ENCODE measurements at regions not wholly inside any gene's neighbourhood (a gene's known extent, or its start where the extent isn't known, plus 50 kb on each side); places are given as distances from the start of the nearest gene placed in this dataset.

DNA sequence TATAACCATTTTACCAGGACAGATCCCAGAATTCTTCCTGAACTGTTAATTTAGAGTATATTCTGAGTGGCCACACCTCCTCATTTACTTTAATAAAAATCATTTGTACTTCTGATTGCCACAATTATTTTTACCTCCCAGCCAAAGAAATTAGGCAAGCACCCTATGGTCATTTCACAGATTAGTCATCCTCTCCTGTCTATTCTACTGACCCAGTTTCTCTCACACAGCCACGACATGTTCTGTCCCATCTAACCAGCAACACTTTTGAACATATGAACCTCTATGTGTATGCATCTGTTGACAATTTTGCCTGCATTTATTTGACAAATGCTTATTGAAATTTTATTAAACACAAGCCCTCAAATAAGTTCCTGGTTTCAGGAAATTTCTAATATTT is 202.6 kb upstream of the STXBP5 start:
- BruUV-seq (replicated peaks) = no TSS peak
- Histone ChIP-seq H3K9me3 (ENCODE audit: low read length) (no peaks in the 10 kb centered on the region), H3K36me3 (ENCODE audit: insufficient read depth, low read length) (no peaks in the 10 kb centered on the region), H3K9me2 (ENCODE audit: insufficient read depth, low read length) (no peaks in the 10 kb centered on the region), H3K4me3 (ENCODE audit: low read depth, low read length, poor library complexity, severe bottlenecking) (no peak overlapping the region), H3K79me2 (ENCODE audit: insufficient read depth, low read depth, low read length) (no peaks in the 10 kb centered on the region), H2AFZ (ENCODE audit: low read length) (no peak overlapping the region), H3K4me2 (ENCODE audit: low read length) (no peak overlapping the region), H3K4me1 (ENCODE audit: insufficient read depth, low read length, poor library complexity, severe bottlenecking) (no peaks in the 10 kb centered on the region), H3K27ac (ENCODE audit: low read depth, low read length, poor library complexity, severe bottlenecking) (no peak overlapping the region), H4K20me1 (ENCODE audit: insufficient read depth, low read length) (no peaks in the 10 kb centered on the region)
- POLR2A ChIA-PET = no interaction called here
- CTCF ChIA-PET (ENCODE audit: unreplicated experiment) = no interaction called here
- no peak for DNase-seq (ENCODE audit: low spot score)
- TF ChIP-seq, protein P1, sequence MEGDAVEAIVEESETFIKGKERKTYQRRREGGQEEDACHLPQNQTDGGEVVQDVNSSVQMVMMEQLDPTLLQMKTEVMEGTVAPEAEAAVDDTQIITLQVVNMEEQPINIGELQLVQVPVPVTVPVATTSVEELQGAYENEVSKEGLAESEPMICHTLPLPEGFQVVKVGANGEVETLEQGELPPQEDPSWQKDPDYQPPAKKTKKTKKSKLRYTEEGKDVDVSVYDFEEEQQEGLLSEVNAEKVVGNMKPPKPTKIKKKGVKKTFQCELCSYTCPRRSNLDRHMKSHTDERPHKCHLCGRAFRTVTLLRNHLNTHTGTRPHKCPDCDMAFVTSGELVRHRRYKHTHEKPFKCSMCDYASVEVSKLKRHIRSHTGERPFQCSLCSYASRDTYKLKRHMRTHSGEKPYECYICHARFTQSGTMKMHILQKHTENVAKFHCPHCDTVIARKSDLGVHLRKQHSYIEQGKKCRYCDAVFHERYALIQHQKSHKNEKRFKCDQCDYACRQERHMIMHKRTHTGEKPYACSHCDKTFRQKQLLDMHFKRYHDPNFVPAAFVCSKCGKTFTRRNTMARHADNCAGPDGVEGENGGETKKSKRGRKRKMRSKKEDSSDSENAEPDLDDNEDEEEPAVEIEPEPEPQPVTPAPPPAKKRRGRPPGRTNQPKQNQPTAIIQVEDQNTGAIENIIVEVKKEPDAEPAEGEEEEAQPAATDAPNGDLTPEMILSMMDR (conservative IDR thresholded peaks at IDR 0.05; ENCODE audit: low read length) = no peak
- TF ChIP-seq EZH2phosphoT487 (IDR thresholded peaks at IDR 0.05; ENCODE audit: borderline replicate concordance, low read depth, low read length) = no peak
- intact Hi-C loops (cut with micrococcal nuclease; ENCODE audit: unreplicated experiment) = no loop called here

DNA sequence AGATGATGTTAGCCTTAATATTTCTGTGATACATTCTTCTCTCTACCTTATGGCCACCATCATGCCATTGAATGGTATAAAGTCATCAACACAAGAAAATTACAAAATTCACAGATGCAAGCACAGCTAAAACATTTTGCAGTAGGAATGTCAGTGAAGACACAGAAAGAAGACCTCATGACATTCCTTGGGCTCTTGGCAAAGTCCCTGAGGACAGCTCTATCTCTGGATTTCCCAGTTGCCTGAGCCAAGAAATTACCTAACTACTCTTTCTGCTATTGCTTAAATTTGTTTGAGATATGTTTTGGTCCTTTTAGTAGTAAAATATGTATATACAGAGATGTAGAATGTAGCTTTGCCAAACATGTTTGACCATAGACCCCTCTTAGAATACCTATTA is 201.0 kb upstream of the STXBP5 start:
- BruUV-seq (replicated peaks) = no TSS peak
- POLR2A ChIA-PET = no interaction called here
- intact Hi-C loops (cut with micrococcal nuclease; ENCODE audit: unreplicated experiment) = no loop called here

DNA sequence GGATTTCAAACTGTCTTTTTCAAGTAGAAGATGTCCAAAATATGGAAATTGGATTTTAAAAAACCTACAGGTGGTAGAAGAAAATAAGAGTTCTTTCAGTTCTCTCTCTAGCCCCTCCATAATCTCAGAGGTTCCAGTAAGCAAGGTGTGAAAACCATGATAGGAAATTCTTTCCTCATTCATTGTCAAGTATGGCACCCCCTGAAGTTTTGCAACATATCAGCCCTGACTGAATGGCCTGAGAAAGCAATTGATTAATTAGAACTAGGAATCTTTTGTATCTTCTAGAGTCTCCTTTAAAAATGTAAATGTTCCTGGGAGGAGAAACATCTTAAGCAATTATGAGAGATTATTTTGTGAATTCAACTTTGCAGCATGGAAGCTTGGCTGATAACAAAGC is 198.7 kb upstream of the STXBP5 start:
- Histone ChIP-seq H3K27ac (ENCODE audit: low read depth, low read length, poor library complexity, severe bottlenecking) (no peak overlapping the region), H3K9me3 (ENCODE audit: low read length) (no peaks in the 10 kb centered on the region), H3K4me3 (ENCODE audit: low read depth, low read length, poor library complexity, severe bottlenecking) (no peak overlapping the region), H4K20me1 (ENCODE audit: insufficient read depth, low read length) (no peaks in the 10 kb centered on the region), H3K9me2 (ENCODE audit: insufficient read depth, low read length) (no peaks in the 10 kb centered on the region), H3K36me3 (ENCODE audit: insufficient read depth, low read length) (no peaks in the 10 kb centered on the region), H3K4me1 (ENCODE audit: insufficient read depth, low read length, poor library complexity, severe bottlenecking) (no peaks in the 10 kb centered on the region), H3K79me2 (ENCODE audit: insufficient read depth, low read depth, low read length) (no peaks in the 10 kb centered on the region), H3K4me2 (ENCODE audit: low read length) (no peak overlapping the region), H2AFZ (ENCODE audit: low read length) (no peak overlapping the region)
- POLR2A ChIA-PET = interaction anchor here (1.0 kb wide), 1 partner anchor 11 kb away, joined by 7 read pairs; no protein-coding TSS in a partner anchor
- DNase-seq (ENCODE audit: low spot score) = no peak
- intact Hi-C loops (cut with micrococcal nuclease; ENCODE audit: unreplicated experiment) = no loop called here
- no TSS peak for BruUV-seq (replicated peaks)
- CTCF ChIA-PET (ENCODE audit: unreplicated experiment) = no interaction called here
- TF ChIP-seq EZH2phosphoT487 (IDR thresholded peaks at IDR 0.05; ENCODE audit: borderline replicate concordance, low read depth, low read length) = no peak
- TF ChIP-seq, protein P1 (conservative IDR thresholded peaks at IDR 0.05; ENCODE audit: low read length) = peak; percentile 41

More for the DNA sequence above, 201.0 kb upstream of the STXBP5 start:
- TF ChIP-seq, protein P1 (conservative IDR thresholded peaks at IDR 0.05; ENCODE audit: low read length) = no peak
- no peak for TF ChIP-seq EZH2phosphoT487 (IDR thresholded peaks at IDR 0.05; ENCODE audit: borderline replicate concordance, low read depth, low read length)
- CTCF ChIA-PET (ENCODE audit: unreplicated experiment) = no interaction called here
- no peak for DNase-seq (ENCODE audit: low spot score)
- Histone ChIP-seq H3K27ac (ENCODE audit: low read depth, low read length, poor library complexity, severe bottlenecking) (no peak overlapping the region), H3K4me1 (ENCODE audit: insufficient read depth, low read length, poor library complexity, severe bottlenecking) (no peaks in the 10 kb centered on the region), H3K79me2 (ENCODE audit: insufficient read depth, low read depth, low read length) (no peaks in the 10 kb centered on the region), H3K9me3 (ENCODE audit: low read length) (no peaks in the 10 kb centered on the region), H2AFZ (ENCODE audit: low read length) (no peak overlapping the region), H4K20me1 (ENCODE audit: insufficient read depth, low read length) (no peaks in the 10 kb centered on the region), H3K9me2 (ENCODE audit: insufficient read depth, low read length) (no peaks in the 10 kb centered on the region), H3K4me2 (ENCODE audit: low read length) (no peak overlapping the region), H3K36me3 (ENCODE audit: insufficient read depth, low read length) (no peaks in the 10 kb centered on the region), H3K4me3 (ENCODE audit: low read depth, low read length, poor library complexity, severe bottlenecking) (no peak overlapping the region)
